ENCODE measurements at regions not wholly inside any gene's neighbourhood (a gene's known extent, or its start where the extent isn't known, plus 50 kb on each side); places are given as distances from the start of the nearest gene placed in this dataset.

DNA sequence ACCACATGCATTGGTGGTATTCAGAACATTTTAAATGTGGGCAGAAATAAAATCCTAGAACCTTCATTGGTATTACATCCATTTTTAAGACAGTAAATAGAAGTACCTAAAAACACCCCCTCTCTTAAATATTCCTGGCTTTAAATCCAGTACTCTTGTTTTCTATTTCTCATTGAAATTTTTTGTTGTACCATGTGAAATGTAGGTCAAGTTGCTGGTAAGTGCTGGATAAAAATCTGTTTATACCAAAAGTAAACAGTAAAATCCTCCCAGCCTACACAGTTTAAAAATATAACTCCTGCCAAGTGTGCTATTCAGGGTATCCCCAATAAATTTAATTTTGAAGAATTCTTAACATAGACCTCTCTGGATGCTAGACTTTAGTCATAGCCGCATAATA, 75.0 kb upstream of the FST start:
- no peak for TF ChIP-seq GATA2 (IDR thresholded peaks at IDR 0.05; ENCODE audit: low read depth, low read length)
- TF ChIP-seq GATA3 (IDR thresholded peaks at IDR 0.05; ENCODE audit: low read depth, low read length) = no peak

Measured in SH-SY5Y (cell line).